ENCODE measurements at regions not wholly inside any gene's neighbourhood (a gene's known extent, or its start where the extent isn't known, plus 50 kb on each side); places are given as distances from the start of the nearest gene placed in this dataset.

GRCh38 chr2:34912084-34912483, 1313.0 kb upstream of the FAM98A start:
- ChIA-PET POLR2A (ENCODE audit: low non-redundant PET) (no interaction called here), CTCF (no interaction called here)
- DNase-seq (ENCODE audit: low spot score), result no peak
- H3K27ac ChIP-seq, result no peak overlapping the region
- no peak for TF ChIP-seq CTCF (conservative IDR thresholded peaks at IDR 0.05; ENCODE audit: low read depth)

GRCh38 chr2:34909992-34910705, 1311.0 kb upstream of the FAM98A start:
- no peak overlapping the region for H3K27ac ChIP-seq
- POLR2A ChIA-PET (ENCODE audit: low non-redundant PET), result no interaction called here
- CTCF ChIA-PET, result interaction anchor here (0.6 kb wide), 1 partner anchor 1127 kb away, joined by 3 read pairs; no protein-coding TSS in a partner anchor

GRCh38 chr2:34907812-34908211, 1308.7 kb upstream of the FAM98A start:
- ChIA-PET CTCF (interaction anchor here (0.6 to 0.7 kb wide), 2 partner anchors 1767 to 1826 kb away, joined by 3 to 5 read pairs; no protein-coding TSS in a partner anchor), POLR2A (ENCODE audit: low non-redundant PET) (no interaction called here)
- TF ChIP-seq CTCF (conservative IDR thresholded peaks at IDR 0.05; ENCODE audit: low read depth), result no peak
- no peak overlapping the region for H3K27ac ChIP-seq
- no peak for DNase-seq (ENCODE audit: low spot score)

More at GRCh38 chr2:34909992-34910705, 1311.0 kb upstream of the FAM98A start:
- TF ChIP-seq CTCF (conservative IDR thresholded peaks at IDR 0.05; ENCODE audit: low read depth), result no peak
- no peak for DNase-seq (ENCODE audit: low spot score)

GRCh38 chr2:34901739-34902138, 1302.6 kb upstream of the FAM98A start:
- no peak for TF ChIP-seq CTCF (conservative IDR thresholded peaks at IDR 0.05; ENCODE audit: low read depth)
- DNase-seq (ENCODE audit: low spot score), result no peak
- ChIA-PET CTCF (interaction anchor here (0.8 kb wide), 1 partner anchor 14 kb away, joined by 3 read pairs; no protein-coding TSS in a partner anchor), POLR2A (ENCODE audit: low non-redundant PET) (no interaction called here)
- H3K27ac ChIP-seq, result no peak overlapping the region

GRCh38 chr2:34899079-34899478, 1300.0 kb upstream of the FAM98A start:
- DNase-seq (ENCODE audit: low spot score), result no peak
- CTCF ChIA-PET, result no interaction called here
- no peak for TF ChIP-seq CTCF (conservative IDR thresholded peaks at IDR 0.05; ENCODE audit: low read depth)
- POLR2A ChIA-PET (ENCODE audit: low non-redundant PET), result no interaction called here
- no peak overlapping the region for H3K27ac ChIP-seq

GRCh38 chr2:34892766-34893165, 1293.7 kb upstream of the FAM98A start:
- no peak for TF ChIP-seq CTCF (conservative IDR thresholded peaks at IDR 0.05; ENCODE audit: low read depth)
- POLR2A ChIA-PET (ENCODE audit: low non-redundant PET), result no interaction called here
- no peak for DNase-seq (ENCODE audit: low spot score)
- H3K27ac ChIP-seq, result no peak overlapping the region
- CTCF ChIA-PET, result no interaction called here
